Kasumi-1 (cell line): ENCODE measurements at regions not wholly inside any gene's neighbourhood (a gene's known extent, or its start where the extent isn't known, plus 50 kb on each side); places are given as distances from the start of the nearest gene placed in this dataset.
"Not testable (repeated sequence)": the region's sequence is repeated elsewhere in the genome, so short reads cannot be mapped to it uniquely, and the experiment has no call there.

Experiments
- DNase-seq, 2 experiments: peaks; one replicate each; lab custom pipeline; 2025; lab: John Stamatoyannopoulos, UW

DNA sequence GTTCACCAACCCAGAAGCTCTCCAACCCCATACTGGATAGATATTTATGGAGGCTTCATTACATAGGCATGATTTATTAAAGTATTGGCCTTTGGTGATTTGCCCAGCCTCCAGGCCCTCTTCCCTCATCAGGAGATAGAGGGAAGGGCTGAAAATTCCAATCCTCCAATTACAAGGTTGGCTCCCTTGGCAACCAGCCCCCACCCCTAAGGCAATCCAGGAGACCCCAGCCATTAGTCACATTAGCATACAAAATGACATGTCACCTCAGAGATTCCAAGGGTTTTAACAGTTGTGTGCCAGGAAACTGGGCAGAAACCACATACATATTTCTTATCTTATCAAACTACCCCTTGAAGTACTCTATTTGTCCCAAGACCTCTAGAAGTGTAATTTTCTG, 210.0 kb downstream of the HINT1 start:
- DNase-seq, result no peak

DNA sequence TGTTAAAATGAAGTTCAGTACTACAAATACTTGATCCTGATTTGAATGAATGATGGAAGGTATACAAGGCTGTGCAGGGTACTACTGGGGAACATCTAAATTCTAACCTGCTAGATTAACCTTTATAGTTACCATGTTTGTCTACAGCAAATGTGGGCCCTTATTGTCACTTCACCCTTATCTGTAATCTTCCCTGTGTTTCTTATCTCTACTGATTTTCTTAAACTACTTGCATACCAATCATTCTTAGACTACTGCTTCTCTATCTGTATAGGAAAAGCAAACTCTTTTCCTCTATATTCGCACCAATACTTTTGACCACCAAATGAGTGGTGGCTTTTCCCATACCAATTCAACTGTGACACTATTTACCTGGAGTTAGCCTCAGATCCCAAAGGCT, 210.7 kb downstream of the HINT1 start:
- DNase-seq, result no peak

DNA sequence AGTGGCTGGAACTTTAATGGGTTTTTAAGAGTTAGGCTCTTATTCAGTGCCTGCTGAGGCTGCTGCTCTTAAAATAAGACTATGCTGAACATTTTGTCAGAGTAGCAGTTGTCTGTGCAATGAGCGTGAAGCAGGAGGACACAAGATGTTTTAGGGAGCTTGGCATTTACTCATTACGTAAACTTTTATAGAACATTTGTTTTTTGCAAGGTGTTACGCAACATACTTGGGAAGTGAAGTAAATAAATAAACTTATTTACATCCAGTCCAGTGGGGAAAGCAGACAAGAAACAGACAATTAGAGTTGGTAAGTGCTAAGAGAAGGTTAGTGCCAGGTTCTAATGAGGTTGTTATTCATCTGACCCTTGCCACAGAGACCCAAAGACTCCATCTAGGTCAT, 226.0 kb downstream of the HINT1 start:
- DNase-seq, result no peak

DNA sequence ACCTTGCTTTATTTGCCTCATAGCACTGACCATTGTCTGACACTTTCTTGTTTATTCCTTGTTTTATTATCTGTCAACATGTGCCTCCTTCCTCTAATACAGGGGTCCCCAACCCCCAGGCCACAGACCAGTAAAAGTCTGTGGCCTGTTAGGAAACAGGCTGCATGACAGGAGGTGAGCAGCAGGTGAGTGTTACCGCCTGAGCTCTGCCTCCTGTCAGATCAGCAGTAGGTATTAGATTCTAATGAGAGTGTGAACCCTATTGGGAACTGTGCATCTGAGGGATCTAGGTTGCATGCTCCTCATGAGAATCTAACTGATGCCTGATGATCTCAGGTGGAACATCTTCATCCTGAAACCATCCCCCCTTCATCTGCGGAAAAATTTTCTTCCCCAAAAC, 228.0 kb downstream of the HINT1 start:
- DNase-seq, result no peak

DNA sequence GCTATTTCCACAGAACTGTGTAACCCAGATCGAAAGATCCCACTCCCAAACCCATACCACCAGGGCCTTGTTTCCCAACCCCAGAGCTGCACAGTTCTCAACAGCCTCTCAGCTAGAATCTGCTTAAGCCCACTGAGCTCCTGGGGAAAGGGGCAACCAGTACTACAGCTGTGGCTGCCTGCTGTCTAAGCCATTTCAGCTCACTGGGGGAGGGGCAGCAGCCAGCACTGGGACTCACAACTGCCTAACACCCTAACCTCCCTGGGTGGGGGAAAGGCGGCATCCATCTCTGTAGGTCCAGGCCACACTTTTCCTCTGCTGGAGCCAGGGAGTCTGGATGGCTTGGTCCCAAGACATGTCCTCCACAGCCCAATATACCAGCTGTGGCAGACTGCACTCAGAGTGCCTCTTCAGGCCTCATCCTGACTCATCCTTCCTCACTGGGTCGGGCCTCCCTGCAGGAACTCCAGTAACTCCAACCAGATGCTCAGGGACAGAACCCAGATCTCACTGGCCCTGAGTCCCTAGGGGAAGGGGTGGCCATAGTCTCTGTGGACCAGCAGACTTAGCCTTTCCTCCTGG, 241.4 kb downstream of the HINT1 start:
- DNase-seq, result no peak

DNA sequence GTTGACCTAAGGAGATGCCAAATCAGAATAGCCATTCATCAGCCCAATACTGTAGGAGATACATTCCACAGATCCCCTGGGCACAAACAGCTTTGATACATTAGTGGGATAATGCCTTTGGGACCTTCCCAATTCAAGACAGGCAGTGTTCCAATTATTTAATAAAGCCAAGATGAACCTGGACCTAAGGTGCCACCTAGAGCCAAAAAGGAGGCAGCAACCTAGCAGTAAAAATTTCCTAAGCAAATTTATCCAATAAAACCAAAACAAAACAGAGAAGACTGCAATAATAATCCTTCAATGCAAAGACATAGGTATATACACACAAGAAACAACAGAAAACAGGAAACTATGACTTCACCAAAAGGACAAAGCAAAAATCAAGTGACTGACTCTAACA, 253.0 kb downstream of the HINT1 start:
- DNase-seq, result no peak

DNA sequence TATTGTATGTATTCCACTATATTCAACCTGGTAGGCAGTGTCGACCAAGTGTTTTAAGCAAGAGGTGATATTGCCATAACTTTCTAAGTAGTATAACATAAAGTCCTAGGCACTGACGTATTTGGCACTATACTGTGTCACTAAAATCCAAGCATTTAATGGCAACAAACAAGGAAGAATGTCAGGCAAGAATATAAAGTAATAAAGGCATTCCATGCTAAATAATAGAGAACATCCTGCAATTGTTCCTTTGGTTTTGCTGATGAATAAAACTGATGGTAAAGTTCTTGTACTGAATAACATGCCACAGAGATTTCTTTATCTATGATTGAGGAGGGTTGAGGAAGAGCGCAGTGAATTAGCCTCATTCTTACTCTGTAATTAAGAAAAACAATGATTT, 256.9 kb downstream of the HINT1 start:
- DNase-seq, result no peak

DNA sequence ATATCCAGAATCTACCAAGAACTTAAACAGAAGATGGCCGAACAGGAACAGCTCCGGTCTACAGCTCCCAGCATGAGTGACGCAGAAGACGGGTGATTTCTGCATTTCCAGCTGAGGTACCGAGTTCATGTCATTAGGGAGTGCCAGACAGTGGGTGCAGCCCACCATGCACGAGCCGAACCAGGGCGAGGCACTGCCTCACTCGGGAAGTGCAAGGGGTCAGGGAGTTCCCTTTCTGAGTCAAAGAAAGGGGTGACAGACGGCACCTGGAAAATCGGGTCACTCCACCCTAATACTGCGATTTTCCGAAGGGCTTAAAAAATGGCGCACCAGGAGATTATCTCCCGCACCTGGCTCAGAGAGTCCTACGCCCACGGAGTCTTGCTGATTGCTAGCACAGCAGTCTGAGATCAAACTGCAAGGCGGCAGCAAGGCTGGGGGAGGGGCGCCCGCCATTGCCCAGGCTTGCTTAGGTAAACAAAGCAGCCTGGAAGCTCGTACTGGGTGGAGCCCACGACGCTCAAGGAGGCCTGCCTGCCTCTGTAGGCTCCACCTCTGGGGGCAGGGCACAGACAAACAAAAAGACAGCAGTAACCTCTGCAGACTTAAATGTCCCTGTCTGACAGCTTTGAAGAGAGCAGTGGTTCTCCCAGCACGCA, 267.4 kb downstream of the HINT1 start:
- DNase-seq, result not testable (repeated sequence)

DNA sequence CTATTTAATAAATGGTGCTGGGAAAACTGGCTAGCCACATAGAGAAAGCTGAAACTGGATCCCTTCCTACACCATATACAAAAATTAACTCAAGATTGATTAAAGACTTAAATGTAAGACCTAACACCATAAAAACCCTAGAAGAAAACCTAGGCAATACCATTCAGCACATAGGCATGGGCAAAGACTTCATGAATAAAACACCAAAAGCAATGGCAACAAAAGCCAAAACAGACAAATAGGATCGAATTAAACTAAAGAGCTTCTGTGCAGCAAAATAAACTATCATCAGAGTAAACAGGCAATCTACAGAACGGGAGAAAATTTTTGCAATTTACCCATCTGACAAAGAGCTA, 267.9 kb downstream of the HINT1 start:
- DNase-seq, result not testable (repeated sequence)

DNA sequence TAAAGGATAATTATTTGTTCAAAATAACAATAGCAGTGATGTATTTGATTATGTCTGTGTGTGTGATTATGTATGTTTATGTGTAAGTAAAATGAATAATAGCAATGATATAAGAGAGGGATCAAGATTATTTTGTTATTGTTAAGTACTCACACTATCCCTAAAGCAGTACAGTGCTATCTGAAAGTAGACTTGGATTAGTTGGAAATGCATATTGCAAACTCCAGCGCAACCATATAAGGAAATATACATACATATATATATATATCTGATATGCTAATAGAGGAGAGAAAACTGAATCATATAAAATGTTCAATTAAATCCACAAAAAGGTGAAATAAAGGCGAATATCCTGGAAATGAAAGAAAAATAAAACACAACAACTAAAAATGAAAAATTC, 268.4 kb downstream of the HINT1 start:
- no peak for DNase-seq

DNA sequence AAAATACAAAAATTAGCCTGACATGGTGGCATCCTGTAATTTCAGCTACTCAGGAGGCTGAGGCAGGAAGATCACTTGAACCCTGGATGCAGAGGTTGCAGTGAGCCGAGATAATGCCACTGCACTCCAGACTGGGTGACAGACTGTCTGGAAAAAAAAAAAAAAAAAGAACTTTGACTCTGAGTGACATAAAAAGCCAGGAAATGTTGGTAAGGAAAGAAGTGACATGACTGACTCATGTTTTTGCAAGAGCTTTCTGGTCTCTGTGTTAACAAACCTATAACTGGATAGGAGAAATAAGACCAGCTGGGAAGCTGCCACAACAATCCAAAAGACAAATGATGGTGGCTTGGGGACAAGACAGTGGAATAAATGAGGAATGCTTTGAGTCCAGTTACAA, 272.1 kb downstream of the HINT1 start:
- DNase-seq, result no peak

DNA sequence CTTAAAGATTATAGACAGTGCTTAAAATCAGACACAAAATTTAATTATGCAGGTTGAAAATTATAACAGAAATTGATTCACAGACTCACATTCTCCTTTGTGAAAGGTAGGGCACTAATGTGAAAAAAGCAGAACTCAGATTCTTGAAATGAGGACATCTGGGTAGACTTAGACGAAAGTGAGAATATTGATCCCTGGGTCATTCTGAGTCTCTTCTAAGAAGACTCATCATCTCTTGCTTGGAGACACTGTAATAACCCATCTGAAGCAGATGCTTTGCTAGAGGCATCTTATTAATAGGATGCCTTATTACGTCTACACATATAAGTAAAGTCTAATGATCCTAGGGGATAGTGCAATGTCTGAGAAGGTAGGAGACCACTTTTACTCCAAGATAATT, 274.4 kb downstream of the HINT1 start:
- DNase-seq, result no peak

DNA sequence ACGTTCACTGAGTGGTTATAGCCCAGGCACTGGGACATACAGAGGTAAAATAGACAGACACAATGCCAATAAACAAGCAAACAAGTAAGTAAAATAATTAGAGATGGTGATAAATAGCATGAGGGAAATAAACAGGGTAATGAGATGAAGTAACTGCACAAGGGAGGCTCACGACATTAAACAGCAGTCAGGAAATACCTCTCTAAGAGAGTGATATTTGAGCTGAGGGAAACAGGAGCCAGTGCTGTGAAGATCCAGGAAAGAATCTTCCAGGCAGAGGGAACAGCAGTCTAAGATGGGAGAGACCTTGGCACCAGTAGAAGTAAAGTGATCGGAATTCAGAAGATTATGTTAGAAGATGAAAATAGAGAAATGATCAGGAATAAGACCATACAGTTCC, 279.4 kb downstream of the HINT1 start:
- no peak for DNase-seq

DNA sequence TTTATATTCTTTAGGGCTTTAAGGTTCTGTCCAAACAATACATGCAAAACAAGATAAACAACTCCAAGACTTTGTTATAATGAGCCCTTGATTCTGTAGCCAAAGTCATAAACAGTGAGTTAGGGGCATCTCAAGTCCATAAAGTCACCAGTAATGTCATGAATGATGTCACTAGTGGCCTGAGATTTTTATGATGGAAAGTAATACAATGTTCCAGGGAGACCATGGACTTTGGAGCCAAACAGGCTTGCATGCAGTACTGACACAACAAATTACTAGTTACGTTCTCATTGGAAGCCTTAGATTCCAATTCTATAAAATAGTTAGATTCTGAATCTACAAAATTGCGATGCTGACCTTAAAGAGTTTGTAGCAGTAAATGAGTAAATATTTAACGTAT, 280.0 kb downstream of the HINT1 start:
- no peak for DNase-seq

DNA sequence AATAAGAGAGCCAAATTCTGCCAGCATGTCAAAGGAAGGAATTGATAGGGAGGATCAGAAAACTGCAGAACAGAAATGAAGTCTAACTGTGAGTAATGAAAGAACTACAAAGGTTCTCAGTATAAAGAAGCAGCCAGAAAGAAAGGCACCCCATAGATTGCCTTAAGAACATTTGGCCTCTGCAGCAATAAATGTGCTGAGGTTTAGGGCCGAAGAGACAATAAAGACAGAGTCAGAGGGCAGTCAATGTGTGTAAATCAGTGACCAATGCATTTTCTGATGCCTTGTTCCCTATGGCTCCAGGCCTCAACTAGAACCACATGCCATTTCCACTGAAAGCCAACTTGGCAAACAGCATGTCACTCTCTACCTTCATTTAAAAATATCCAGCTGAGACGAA, 281.0 kb downstream of the HINT1 start:
- DNase-seq, result no peak

DNA sequence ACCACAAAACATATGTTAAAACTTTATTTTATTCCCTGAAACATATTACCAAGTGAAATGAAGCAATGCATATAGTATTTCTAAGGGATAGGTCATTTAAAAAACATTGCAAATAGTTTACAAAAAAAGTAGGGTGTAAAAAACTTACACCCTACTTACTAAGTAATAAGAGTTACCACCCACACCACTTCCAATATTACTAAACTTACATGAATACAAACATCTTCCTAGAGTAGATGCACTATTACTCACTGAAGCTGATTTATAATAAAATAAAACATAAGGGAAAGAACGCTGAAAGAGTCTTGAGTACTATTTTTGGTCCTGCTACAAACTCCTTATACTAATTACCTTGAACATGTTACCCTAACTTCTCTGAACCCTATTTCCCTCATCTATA, 289.4 kb downstream of the HINT1 start:
- no peak for DNase-seq

DNA sequence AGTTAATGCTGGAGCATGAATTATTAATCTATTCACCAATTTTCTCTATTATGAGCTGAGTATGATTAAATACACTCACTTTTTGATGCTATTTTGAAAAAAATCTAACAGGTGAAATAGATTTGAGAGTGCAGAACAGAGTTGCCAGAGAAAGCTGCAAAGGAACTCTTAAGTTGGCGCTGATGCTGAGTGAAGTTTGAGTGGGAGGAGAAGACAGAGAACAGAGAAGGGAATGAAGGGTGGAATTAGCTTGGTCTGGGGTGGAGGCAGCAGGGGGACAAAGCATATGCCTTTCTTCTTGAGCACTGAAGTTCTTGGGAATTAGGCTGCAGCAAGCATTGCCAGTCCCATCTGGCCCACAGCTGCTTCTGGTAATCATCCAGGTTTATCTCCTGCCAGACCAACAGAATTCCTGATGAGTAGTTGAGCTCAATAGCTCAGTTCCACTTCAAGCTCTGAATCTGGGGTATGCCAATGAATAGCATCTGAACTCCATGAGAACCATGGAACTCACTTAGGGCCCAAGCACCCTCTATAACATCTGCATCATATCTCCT, 290.1 kb downstream of the HINT1 start:
- DNase-seq, result no peak

DNA sequence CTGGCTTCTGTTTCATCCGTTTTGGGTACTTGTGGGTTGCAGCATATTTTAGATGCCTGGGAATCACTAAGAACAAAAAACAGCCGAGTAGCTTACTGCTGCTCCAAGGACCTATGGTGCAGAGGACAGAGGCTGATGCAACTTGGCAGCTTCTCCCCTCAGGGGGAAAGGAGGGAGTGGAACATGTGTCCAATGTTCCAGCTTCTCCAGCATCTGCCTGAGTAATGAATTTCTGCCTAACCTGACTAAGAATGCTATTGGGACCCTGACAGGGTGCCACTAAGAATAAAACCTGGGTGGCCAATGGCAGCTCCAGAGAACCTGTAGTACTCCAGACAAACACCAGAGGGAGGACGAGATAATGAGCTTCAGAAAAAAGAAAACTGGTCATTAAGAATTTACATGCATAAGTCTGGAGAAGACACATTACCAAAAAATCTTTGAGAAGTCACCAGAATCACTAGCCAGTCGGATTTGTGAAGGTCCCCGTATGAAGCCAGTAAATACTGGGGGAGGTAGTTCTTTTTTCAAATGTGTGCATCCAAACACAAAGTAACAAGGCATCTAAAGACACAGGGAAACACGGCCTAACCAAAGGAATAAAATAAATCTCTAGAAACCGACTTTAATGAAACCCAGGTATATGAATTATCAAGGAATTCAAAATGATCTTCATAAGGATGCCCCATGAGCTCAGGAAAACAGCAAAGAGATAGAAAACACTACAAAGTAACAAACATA, 293.5 kb downstream of the HINT1 start:
- DNase-seq, result peak; percentile 52 to 56

DNA sequence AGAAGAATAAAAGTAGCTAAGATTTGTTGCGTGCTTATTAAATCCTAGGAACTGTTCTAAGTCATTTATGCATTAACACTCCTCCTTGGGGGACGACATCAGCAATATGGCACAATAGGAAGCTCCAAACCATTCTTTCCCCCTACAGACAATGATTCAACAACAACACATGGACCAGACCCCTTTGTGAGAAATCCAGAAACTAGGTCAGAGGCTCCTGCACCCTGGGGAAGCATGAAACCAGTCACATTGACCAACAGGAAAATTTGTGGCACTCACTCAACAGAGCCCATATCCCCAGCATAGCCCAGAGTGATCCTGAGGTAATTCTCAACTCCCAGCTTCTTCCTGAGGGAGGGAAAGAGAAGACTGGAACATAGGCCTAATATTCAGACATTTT, 294.4 kb downstream of the HINT1 start:
- DNase-seq, result no peak

DNA sequence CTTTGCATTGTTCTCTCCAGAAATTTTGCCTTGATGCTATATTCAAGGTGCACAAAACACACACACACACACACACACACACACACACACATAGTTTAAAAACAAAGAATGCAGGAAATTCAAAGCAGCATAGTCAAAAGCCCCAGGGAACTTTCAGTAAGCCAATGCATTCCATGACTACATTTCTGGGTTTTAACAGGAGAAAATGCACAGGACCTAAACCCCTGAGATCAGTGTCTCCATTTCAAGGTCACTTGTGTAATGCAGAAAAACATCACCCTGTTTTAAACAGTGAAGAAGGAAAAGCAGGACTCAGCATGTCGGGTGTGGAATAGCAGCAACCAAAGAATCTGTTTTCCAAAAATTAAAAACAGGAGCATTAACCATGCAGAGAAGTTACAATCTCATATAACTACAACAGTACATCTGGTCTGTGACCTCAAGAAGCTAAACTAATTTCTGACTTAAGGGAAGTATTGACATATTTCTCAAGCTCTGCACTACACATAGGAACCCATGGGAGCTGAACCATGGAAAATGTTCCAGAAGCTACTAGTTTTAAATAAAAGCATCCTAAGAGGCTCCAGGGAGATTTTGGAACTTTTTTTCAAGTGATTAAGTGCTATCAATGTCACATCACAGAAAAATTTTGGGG, 296.7 kb downstream of the HINT1 start:
- DNase-seq, result no peak

DNA sequence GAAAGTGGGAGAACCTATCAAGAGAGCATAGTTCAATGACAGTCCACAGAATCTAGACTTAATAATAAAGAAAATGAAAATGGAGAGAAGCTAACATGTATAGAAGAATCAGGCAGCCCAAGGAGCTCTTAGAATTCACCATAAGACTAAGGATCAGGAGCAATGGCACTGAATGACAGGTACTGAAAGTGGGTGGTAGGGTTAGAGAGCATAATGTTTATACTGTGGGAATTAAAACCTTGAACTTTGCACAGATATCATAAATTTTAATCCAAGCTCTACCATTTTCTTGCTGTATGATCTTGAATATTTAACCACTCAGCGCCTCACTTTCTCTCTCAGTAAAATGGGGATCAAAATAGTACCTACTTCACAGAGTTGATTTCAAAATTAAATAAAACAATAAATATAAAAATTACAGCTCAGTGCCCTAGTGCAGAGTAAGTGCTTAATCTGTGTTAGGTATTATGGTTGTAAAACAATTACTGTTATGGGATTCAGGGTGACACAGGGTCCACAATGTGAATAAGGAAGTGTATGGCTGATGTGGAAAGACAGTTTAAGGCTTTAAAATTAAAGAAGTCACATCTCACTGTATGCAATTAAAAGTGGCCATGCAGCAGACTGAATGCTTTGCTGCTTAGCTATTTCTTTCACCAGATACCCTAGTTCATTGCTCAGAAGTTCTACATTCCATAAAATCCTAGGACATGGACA, 319.8 kb downstream of the HINT1 start:
- no peak for DNase-seq
